Skin of body (tissue), 1 donor: ENCODE measurements at regions not wholly inside any gene's neighbourhood (a gene's known extent, or its start where the extent isn't known, plus 50 kb on each side); places are given as distances from the start of the nearest gene placed in this dataset.

Source experiments
- DNase-seq: peaks from one replicate; lab custom pipeline; 2025; lab: John Stamatoyannopoulos, UW

DNA sequence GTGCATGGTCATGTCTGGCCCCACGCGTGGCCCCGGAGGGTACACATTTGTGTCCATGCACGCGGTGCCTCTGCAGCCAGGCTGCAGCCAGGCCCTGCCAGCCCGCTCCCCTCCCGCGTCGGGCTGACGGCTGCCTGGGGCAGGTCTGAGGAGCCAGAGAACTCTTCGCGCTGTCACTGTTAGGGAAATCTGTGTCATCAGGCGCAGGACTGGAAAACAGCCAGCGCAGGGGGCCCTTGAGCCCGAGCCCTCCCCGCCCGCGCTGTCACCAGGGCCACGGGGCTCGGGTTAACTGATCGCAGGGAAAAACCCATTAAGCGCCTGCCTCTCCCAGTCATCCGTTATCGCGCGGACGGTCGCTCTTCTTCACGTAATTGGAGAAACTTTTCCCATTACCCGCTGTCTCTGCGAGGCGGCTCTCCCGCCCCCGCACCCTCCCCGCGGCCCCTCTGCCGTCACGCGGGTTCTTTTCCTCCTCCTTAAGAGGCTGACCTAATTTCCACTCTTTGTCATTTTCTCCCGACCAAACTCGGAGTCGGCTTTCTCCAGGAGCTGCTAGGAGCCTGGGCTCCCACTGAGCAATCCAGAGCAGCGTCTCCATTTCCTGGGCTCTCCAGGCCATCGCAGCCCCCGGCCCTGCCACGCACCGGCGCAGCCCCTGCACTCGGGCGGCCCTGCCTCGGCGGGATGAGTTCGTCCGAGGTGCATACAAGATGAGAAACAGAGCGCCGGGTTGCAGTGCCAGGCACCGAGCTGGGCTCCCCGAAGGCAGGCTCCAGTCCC lies 57.5 kb upstream of the PRR23E start:
- no peak for DNase-seq

- no peak for DNase-seq
Observed at GRCh38 chr3:127136024-127136600, 56.8 kb upstream of the PRR23E start.

GRCh38 chr3:127136706-127137105 lies 56.2 kb upstream of the PRR23E start:
- no peak for DNase-seq

DNA sequence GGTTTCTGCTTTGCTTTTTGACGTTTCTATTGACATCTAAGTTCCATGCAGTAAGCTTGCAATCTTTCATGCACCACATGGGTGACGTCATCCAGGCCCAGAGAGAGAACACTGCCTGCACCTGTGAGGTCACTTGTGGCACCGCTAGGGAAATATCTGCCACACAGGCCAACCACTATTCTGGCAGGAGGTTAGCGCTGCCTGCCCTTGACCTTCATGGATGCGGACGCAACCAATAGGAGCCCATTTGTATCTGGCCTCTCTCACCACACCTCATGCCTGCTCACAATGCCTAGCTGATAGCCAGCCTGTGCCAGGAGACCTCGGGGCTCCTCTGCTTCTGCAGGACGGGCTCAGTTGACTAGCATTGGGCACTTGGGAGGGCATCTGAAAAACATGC lies 55.8 kb upstream of the PRR23E start:
- no peak for DNase-seq

GRCh38 chr3:127137757-127138536 lies 55.0 kb upstream of the PRR23E start:
- DNase-seq, result no peak

DNA sequence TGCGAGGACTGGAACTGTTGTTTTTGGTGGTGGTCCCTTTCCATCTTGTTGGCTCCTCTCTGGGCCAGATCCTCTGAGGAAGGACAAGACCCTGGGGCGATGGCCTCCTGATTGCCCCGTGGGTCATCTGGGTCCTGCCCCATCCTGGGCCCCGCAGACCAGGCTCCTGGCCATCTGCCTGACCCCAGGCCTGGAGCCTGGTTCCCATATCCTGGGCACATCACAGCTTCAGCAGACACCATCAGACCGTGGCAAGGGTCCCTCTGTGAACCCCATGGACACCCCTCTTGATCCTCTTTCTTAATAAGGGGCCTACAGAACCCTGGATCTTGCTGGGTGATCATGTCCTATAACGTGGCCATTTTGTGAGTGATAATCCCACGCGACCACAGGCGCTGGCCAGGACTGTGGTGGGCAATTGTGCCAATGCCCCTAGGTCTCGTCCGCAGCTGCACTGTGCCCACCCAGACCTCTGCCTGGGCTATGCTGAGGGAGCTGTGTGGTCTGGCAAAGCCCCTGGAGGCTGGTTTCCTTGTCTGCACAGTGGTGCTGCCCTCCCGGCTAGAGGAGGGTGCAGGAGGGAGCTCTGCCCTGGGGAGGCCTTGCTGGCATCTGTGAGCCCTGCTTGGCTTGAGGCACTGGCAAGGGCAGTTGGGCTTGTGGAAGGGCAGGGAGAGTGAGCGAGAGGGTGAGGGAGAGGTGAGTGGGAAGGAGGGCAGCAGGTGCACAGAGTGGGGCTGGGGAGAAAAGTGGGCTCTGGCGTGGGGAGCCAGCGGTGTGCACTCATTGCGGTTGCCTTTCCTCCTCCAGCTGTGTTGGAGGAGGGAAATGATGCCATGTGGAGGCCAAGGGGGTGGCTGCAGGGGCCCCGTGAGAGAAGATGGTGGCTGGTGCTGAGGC lies 53.1 kb upstream of the PRR23E start:
- no peak for DNase-seq

- no peak for DNase-seq
Observed at GRCh38 chr3:127140501-127141460, 52.1 kb upstream of the PRR23E start.

DNA sequence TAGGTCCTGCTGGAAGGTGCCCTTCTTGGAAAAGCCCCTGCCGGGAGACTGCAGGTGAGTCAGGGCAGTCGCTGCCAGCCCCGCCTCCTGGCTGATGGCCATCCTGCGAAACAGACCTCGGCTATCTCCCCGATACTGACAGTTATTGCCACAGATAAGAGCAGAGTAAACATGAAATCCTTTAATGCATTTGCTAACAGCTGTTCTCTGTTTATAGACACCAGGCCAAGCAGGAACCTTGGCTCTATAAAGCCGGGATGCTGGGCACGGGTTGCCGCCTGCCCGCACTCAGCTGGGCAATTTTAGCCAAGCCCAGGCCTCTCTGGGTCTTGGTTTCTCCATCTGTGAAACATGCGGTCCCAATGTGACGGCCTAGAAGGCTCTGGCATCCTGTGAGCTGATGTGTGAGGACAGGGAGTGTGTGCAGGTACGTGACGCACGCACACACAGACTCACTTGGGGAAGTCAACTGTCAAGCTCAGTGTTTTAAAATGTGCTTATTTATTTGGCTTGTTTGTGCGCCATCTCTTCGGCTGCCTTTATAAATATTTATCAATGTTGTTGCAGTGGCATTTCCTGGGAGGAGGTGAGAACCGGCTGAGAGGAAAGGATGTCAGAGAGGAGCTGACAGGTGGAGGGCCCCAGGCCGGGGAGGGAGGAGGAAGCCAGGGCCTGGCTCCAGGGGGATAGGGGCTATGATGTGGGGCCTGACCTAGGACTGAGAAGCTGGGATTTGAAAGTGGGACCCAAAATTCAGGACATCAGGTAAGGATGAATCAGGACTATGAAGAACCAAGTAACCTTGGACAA lies 50.8 kb upstream of the PRR23E start:
- DNase-seq, result no peak
